ENCODE measurements at regions not wholly inside any gene's neighbourhood (a gene's known extent, or its start where the extent isn't known, plus 50 kb on each side); places are given as distances from the start of the nearest gene placed in this dataset.

- Histone ChIP-seq H3K27me3 (ENCODE audit: insufficient read depth, low read length) (no peaks in the 10 kb centered on the region), H3K9me2 (ENCODE audit: insufficient read depth) (no peaks in the 10 kb centered on the region), H2AFZ (ENCODE audit: low read depth, low read length, poor library complexity, severe bottlenecking) (no peak overlapping the region), H3K27ac (ENCODE audit: low read depth, low read length) (no peak overlapping the region), H3K9ac (ENCODE audit: low read length) (no peak overlapping the region), H4K20me1 (ENCODE audit: insufficient read depth) (no peaks in the 10 kb centered on the region), H3K4me3 (replicated peaks in 1 of 2; ENCODE audit: low read depth in 1 of 2, low read length in 2 of 2) (no peak overlapping the region), H3K9me3 (ENCODE audit: control insufficient read depth in 1 of 2, insufficient read depth in 1 of 2, low read depth in 1 of 2, low read length in 2 of 2) (no peaks in the 10 kb centered on the region), H3K36me3 (ENCODE audit: control insufficient read depth in 1 of 2, insufficient read depth in 2 of 2, low read length in 2 of 2) (peaks cover 4 to 31% of the 10 kb centered on the region in 2 experiments), H3K4me2 (ENCODE audit: low read length) (no peak overlapping the region), H3K4me1 (ENCODE audit: control insufficient read depth in 1 of 2, insufficient read depth in 2 of 2, low read length in 2 of 2) (peaks cover 7 to 18% of the 10 kb centered on the region in 2 experiments), H3K79me2 (ENCODE audit: insufficient read depth, low read length) (peaks cover 30% of the 10 kb centered on the region)
- no peak for ATAC-seq
- ChIA-PET POLR2A (no interaction called here), CTCF (no interaction called here), RAD21 (ENCODE audit: low non-redundant PET in 1 of 2, low total read pairs in 2 of 2, uncharacterized antibody in 2 of 2, unreplicated experiment in 2 of 2) (no interaction called here)
- TF ChIP-seq SRF (IDR thresholded peaks at IDR 0.05; ENCODE audit: low read depth) = no peak
- no peak for TF ChIP-seq EZH2 (IDR thresholded peaks at IDR 0.05)
- TF ChIP-seq ZNF274 (IDR thresholded peaks at IDR 0.05; ENCODE audit: low read depth, low read length) = no peak
- TF ChIP-seq POLR2A (IDR thresholded peaks at IDR 0.05; ENCODE audit: borderline replicate concordance, extremely low read depth, insufficient read depth, insufficient read length) = no peak
- TF ChIP-seq CBX3 (IDR thresholded peaks at IDR 0.05; ENCODE audit: low read depth) = no peak
- TF ChIP-seq CEBPB (IDR thresholded peaks at IDR 0.05; ENCODE audit: low read depth) = no peak
- TF ChIP-seq JUND (IDR thresholded peaks at IDR 0.05) = no peak
- no peak for TF ChIP-seq TCF7L2 (IDR thresholded peaks at IDR 0.05; ENCODE audit: borderline replicate concordance, extremely low read depth, insufficient read depth, insufficient read length)
- no peak for TF ChIP-seq SIN3A (IDR thresholded peaks at IDR 0.05; ENCODE audit: low read depth)
- no peak for TF ChIP-seq ELF1 (IDR thresholded peaks at IDR 0.05; ENCODE audit: borderline replicate concordance, low read depth)
- no peak for TF ChIP-seq EZH2phosphoT487 (IDR thresholded peaks at IDR 0.05; ENCODE audit: borderline replicate concordance)
- BruUV-seq (replicated peaks) = no TSS peak
- intact Hi-C loops (cut with micrococcal nuclease) = no loop called here
- DNase-seq (ENCODE audit: low read depth, low spot score) = no peak
Measured at GRCh38 chr6:56899311-56899710, 55.6 kb upstream of the BEND6 start.

- Histone ChIP-seq H3K9me3 (ENCODE audit: control insufficient read depth in 1 of 2, insufficient read depth in 1 of 2, low read depth in 1 of 2, low read length in 2 of 2) (no peaks in the 10 kb centered on the region), H2AFZ (ENCODE audit: low read depth, low read length, poor library complexity, severe bottlenecking) (no peak overlapping the region), H3K36me3 (ENCODE audit: control insufficient read depth in 1 of 2, insufficient read depth in 2 of 2, low read length in 2 of 2) (peaks cover 4 to 31% of the 10 kb centered on the region in 2 experiments), H3K9ac (ENCODE audit: low read length) (no peak overlapping the region), H3K27me3 (ENCODE audit: insufficient read depth, low read length) (no peaks in the 10 kb centered on the region), H3K27ac (ENCODE audit: low read depth, low read length) (no peak overlapping the region), H3K9me2 (ENCODE audit: insufficient read depth) (no peaks in the 10 kb centered on the region), H3K4me2 (ENCODE audit: low read length) (no peak overlapping the region), H4K20me1 (ENCODE audit: insufficient read depth) (no peaks in the 10 kb centered on the region), H3K4me1 (ENCODE audit: control insufficient read depth in 1 of 2, insufficient read depth in 2 of 2, low read length in 2 of 2) (peaks cover 0 to 6% of the 10 kb centered on the region in 2 experiments; a peak in 2 of 4 replicates), H3K4me3 (replicated peaks in 1 of 2; ENCODE audit: low read depth in 1 of 2, low read length in 2 of 2) (no peak overlapping the region), H3K79me2 (ENCODE audit: insufficient read depth, low read length) (peaks cover 21% of the 10 kb centered on the region)
- ChIA-PET RAD21 (ENCODE audit: low non-redundant PET in 1 of 2, low total read pairs in 2 of 2, uncharacterized antibody in 2 of 2, unreplicated experiment in 2 of 2) (no interaction called here), CTCF (no interaction called here), POLR2A (no interaction called here)
- ATAC-seq = no peak
- BruUV-seq (replicated peaks) = TSS peak; percentile 50
- DNase-seq (ENCODE audit: low read depth, low spot score) = no peak
- intact Hi-C loops (cut with micrococcal nuclease) = no loop called here
- no peak for TF ChIP-seq CEBPB (IDR thresholded peaks at IDR 0.05; ENCODE audit: low read depth)
- no peak for TF ChIP-seq POLR2AphosphoS5 (IDR thresholded peaks at IDR 0.05; ENCODE audit: low read depth, low read length)
- no peak for TF ChIP-seq TCF7L2 (IDR thresholded peaks at IDR 0.05; ENCODE audit: borderline replicate concordance, extremely low read depth, insufficient read depth, insufficient read length)
Measured at GRCh38 chr6:56897789-56898529, 56.9 kb upstream of the BEND6 start.
